Transverse colon (tissue), 4 donors: ENCODE measurements at regions not wholly inside any gene's neighbourhood (a gene's known extent, or its start where the extent isn't known, plus 50 kb on each side); places are given as distances from the start of the nearest gene placed in this dataset.

Experiments used
- POLR2A ChIP-seq: fragments of 450-650 bp; IDR thresholded peaks from one replicate; pipeline ENCODE4 v1.6.1; 2016; ENCODE audit warnings: antibody characterized with exemption, mild to moderate bottlenecking, moderate library complexity
- POLR2AphosphoS5 ChIP-seq, 3 donors: sonication (generic); formaldehyde crosslinking; IDR thresholded peaks; one replicate each; pipeline ENCODE4 v1.6.1; 2016; ENCODE audit warnings: antibody characterized with exemption in 3 of 3
- TF ChIP-seq, protein P1 (sequence below), 5 experiments: fragments of 200-600 bp in 3 of 5; fragments of 450-650 bp in 2 of 5; sonication (generic) in 3 of 5; IDR thresholded peaks; 1 replicate in 2 of 5; 2 replicates in 3 of 5; pipeline ENCODE4 v1.5.1; 2016 to 2017; ENCODE audit warnings: antibody characterized with exemption in 5 of 5, inconsistent platforms in 3 of 5, mild to moderate bottlenecking in 2 of 5, moderate library complexity in 1 of 5

GRCh38 chr12:42652048-42652447, 62.5 kb upstream of the PRICKLE1 start:
- TF ChIP-seq, protein P1, sequence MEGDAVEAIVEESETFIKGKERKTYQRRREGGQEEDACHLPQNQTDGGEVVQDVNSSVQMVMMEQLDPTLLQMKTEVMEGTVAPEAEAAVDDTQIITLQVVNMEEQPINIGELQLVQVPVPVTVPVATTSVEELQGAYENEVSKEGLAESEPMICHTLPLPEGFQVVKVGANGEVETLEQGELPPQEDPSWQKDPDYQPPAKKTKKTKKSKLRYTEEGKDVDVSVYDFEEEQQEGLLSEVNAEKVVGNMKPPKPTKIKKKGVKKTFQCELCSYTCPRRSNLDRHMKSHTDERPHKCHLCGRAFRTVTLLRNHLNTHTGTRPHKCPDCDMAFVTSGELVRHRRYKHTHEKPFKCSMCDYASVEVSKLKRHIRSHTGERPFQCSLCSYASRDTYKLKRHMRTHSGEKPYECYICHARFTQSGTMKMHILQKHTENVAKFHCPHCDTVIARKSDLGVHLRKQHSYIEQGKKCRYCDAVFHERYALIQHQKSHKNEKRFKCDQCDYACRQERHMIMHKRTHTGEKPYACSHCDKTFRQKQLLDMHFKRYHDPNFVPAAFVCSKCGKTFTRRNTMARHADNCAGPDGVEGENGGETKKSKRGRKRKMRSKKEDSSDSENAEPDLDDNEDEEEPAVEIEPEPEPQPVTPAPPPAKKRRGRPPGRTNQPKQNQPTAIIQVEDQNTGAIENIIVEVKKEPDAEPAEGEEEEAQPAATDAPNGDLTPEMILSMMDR (IDR thresholded peaks at IDR 0.05) = no peak
- TF ChIP-seq POLR2A (no peak), POLR2AphosphoS5 (IDR thresholded peaks at IDR 0.05) (no peak)
